ENCODE measurements at regions not wholly inside any gene's neighbourhood (a gene's known extent, or its start where the extent isn't known, plus 50 kb on each side); places are given as distances from the start of the nearest gene placed in this dataset.

GRCh38 chr2:10985260-10985659 lies 73.5 kb downstream of the KCNF1 start:
- no peak for TF ChIP-seq CTCF (IDR thresholded peaks at IDR 0.05; ENCODE audit: insufficient read depth, low read length, poor library complexity, severe bottlenecking)
- Histone ChIP-seq H3K27me3 (replicated peaks; ENCODE audit: control insufficient read depth, insufficient read depth, low read length) (no peaks in the 10 kb centered on the region; the same call in 1 of the 2 replicates), H3K36me3 (ENCODE audit: control insufficient read depth, insufficient read depth, low read length) (no peaks in the 10 kb centered on the region), H3K4me3 (replicated peaks; ENCODE audit: low read depth, low read length) (no peak overlapping the region)
- DNase-seq (ENCODE audit: extremely low read depth, insufficient read length) = no peak

GRCh38 chr2:10985901-10986535 lies 74.3 kb downstream of the KCNF1 start:
- DNase-seq (ENCODE audit: extremely low read depth, insufficient read length) = no peak

GRCh38 chr2:10987439-10987838 lies 75.7 kb downstream of the KCNF1 start:
- no peak overlapping the region for H3K4me3 ChIP-seq (replicated peaks; ENCODE audit: low read depth, low read length)
- TF ChIP-seq CTCF (IDR thresholded peaks at IDR 0.05; ENCODE audit: insufficient read depth, low read length, poor library complexity, severe bottlenecking) = no peak
- H3K27me3 ChIP-seq (replicated peaks; ENCODE audit: control insufficient read depth, insufficient read depth, low read length) = no peaks in the 10 kb centered on the region; the same call in 1 of the 2 replicates
- no peak for DNase-seq (ENCODE audit: extremely low read depth, insufficient read length)
- H3K36me3 ChIP-seq (ENCODE audit: control insufficient read depth, insufficient read depth, low read length) = no peaks in the 10 kb centered on the region

More at GRCh38 chr2:10985901-10986535, 74.3 kb downstream of the KCNF1 start:
- no peaks in the 10 kb centered on the region for H3K36me3 ChIP-seq (ENCODE audit: control insufficient read depth, insufficient read depth, low read length)
- H3K27me3 ChIP-seq (replicated peaks; ENCODE audit: control insufficient read depth, insufficient read depth, low read length) = no peaks in the 10 kb centered on the region; the same call in 1 of the 2 replicates
- TF ChIP-seq CTCF (IDR thresholded peaks at IDR 0.05; ENCODE audit: insufficient read depth, low read length, poor library complexity, severe bottlenecking) = no peak
- H3K4me3 ChIP-seq (replicated peaks; ENCODE audit: low read depth, low read length) = no peak overlapping the region

DNA sequence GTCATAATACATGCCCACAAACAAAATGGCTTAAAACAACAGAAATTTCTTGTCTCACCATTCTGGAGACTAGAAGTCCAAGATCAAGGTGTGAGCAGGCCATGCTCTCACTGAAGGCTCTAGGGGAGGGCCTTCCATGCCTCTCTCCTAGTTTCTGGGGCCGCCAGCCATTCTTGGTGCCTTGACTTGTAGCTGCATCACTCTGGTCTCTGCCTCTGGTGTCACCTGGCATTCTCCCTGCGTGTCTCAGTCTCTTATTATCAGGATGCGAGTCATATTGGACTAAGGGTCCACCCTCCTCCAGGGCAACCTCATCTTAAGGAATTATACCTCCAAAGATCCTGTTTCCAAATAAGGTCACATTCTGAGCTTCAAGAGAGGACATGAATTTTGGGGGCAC lies 76.1 kb downstream of the KCNF1 start:
- H3K36me3 ChIP-seq (ENCODE audit: control insufficient read depth, insufficient read depth, low read length) = no peaks in the 10 kb centered on the region
- no peak for DNase-seq (ENCODE audit: extremely low read depth, insufficient read length)
- no peaks in the 10 kb centered on the region; the same call in 1 of the 2 replicates for H3K27me3 ChIP-seq (replicated peaks; ENCODE audit: control insufficient read depth, insufficient read depth, low read length)
- TF ChIP-seq CTCF (IDR thresholded peaks at IDR 0.05; ENCODE audit: insufficient read depth, low read length, poor library complexity, severe bottlenecking) = no peak
- H3K4me3 ChIP-seq (replicated peaks; ENCODE audit: low read depth, low read length) = no peak overlapping the region

- no peak overlapping the region for H3K4me3 ChIP-seq (replicated peaks; ENCODE audit: low read depth, low read length)
- no peaks in the 10 kb centered on the region; the same call in 1 of the 2 replicates for H3K27me3 ChIP-seq (replicated peaks; ENCODE audit: control insufficient read depth, insufficient read depth, low read length)
- no peak for DNase-seq (ENCODE audit: extremely low read depth, insufficient read length)
- no peak for TF ChIP-seq CTCF (IDR thresholded peaks at IDR 0.05; ENCODE audit: insufficient read depth, low read length, poor library complexity, severe bottlenecking)
- no peaks in the 10 kb centered on the region for H3K36me3 ChIP-seq (ENCODE audit: control insufficient read depth, insufficient read depth, low read length)
Observed at GRCh38 chr2:10989151-10989550, 77.4 kb downstream of the KCNF1 start.
